GM19397 (cell line): ENCODE measurements at regions not wholly inside any gene's neighbourhood (a gene's known extent, or its start where the extent isn't known, plus 50 kb on each side); places are given as distances from the start of the nearest gene placed in this dataset.
"Not testable (repeated sequence)": the region's sequence is repeated elsewhere in the genome, so short reads cannot be mapped to it uniquely, and the experiment has no call there.

Experiments
- ATAC-seq: cut with Tn5 transposase; IDR thresholded peaks from one replicate; pipeline ENCODE4 v1.9.1; 2021; ENCODE audit warnings: mild to moderate bottlenecking, moderate library complexity; ENCODE audit not compliant: unreplicated experiment

DNA sequence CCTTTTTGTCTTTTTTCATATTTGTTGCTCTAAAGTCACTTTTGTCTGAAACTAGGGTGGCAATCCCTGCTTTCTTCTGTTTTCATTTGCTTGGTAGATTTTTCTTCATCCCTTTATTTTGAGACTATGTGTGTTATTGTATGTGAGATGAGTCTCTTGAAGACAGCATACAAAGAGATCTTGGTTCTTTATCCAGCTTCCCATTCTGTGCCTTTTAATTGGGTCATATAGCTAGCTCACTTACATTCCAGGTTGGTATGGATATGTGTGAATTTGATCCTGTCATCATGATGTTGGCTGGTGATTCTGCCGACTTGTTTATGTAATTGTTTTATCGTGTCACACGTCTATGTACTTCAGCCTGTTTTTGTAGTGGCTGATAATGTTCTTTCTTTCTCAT lies 267.7 kb upstream of the MGAT4C start:
- ATAC-seq: no peak

DNA sequence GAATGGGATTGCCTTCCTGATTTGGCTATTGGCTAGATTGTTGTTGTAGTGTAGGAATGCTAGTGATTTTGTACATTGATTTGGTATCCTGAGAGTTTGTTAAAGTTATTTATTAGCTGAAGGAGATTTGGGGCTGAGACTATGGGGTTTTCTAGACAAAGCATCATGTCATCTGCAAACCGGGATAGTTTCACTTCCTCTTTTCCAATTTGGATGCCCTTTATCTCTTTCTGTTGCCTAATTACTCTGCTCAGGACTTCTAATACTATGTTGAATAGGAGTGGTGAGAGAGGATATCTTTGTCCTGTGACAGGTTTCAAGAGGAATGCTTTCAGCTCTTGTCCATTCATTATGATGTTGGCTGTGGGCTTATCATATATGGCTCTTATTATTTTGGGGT lies 265.7 kb upstream of the MGAT4C start:
- no peak for ATAC-seq

DNA sequence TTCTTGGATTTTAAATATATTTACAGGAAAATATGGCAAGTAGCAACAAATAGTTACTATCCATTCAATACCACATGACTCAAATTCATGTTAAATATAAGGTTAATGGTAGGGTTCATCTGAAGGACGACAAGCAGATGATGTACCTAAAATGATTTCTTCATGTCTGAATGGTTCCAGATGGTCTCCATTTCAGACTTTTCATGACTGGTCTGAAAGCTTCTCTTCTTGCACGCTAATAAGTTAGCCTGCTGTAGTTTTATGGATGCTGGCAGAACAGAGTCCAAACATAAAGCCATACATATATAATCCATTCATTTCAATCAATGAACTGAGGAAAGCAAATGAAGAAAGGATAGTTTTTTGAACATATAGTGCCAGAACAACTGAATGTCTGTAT lies 257.0 kb upstream of the MGAT4C start:
- no peak for ATAC-seq

DNA sequence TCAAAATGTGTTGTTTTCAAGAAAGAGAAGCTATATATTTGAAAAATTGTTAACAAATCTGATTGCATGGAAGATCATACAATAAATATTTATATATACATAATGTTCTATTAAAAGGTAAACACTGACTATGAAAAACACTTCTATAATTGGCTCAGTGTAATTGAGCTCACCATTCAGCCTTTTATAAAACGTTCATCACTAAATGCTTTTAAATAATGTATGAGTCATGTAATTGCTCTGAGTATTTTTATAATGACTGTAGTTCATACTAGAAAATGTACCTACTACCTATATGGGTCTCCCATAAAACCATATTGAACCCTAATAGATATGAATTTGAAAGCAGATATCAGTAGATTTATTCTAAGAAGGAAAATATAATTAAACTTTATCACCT lies 240.4 kb upstream of the MGAT4C start:
- ATAC-seq: no peak

DNA sequence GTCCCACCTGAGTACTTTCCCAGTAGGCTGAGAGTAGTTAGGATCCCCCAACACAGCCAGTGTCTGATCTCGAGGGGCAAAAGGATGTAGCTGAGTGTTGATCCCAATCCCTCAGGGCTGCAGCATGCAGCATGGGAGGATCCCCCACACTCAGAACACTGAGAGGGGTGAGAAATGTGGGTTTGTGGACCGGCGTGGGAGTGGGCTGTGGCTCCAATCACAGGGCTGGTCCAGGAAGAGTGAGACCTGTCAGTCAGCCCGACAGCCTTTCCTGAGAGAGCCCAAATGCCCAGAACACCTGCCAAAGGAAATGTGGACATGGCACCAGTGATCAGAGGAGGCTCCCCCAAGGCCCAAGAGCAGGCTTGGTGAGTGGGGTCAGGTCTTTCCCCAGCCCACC lies 228.3 kb upstream of the MGAT4C start:
- ATAC-seq: no peak

DNA sequence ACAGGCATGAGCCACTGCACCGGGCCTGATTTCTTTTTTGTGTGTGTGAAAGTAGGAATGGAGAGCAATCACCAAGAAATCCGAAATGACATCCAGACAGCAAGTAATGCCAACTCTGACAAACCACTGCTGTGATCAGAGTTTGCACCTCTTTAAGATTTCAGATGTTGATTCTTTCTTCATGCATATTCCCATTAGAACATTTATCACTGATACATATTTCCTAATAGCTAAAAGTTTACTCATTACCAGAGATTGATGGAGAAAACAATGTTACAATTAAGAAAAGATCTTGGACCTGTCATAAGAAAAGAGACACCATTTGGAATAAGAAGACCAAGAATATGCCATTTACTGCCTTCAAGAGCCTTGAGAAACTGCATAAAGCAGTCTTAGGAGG lies 217.0 kb upstream of the MGAT4C start:
- ATAC-seq: no peak

DNA sequence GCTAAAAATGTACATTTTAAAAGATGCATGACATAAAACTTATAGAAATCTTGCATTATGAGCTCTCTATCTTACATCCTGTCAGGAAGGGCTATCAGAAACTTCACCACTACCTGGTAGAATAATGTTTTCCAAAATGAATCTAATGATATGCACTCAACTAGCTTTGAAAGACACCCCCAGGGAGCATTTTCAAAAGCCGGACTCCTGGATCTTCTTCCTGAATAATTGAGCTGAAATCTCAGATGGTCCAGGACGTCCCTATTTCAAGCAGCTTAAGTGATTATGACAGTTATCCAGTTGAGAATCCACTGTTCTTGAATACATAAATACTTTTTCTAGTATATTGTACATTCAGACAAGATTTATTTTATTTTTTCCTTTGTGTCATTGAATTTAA lies 200.6 kb upstream of the MGAT4C start:
- no peak for ATAC-seq

DNA sequence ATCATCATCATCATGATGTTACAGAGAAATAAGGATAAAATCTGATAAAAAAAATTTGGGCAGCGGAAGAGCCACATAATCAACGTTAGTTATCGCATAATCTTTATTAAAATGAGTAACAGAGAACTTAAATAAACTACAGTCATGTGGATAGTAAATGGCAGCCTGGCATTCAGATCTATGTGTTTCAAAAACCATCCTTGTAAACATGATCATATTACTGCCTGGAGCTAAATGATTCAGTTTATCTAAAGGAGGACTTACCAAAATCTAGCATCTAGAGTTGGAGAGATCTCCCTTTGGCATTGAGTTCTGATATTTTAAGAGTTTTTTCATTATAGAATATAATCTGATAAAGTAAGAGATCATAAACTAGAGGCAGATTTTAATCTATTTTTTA lies 200.1 kb upstream of the MGAT4C start:
- ATAC-seq: no peak

DNA sequence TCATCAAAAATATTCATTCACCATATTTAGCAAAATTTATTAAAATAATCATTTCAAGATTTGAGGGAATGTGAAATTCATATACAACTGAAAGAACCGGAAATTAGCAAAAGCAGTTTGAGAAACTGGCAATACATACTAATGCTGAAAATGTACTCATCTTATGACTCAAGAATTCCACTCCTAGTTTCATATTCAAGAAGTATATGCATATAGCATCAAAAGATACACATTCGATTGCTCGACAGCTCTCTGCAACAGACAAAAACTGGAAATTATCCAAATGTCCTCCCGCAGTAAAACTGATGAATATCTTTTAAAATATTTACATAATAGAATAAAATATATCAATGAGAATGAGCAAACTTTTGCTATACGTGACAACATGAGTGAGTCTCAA lies 189.2 kb upstream of the MGAT4C start:
- no peak for ATAC-seq

DNA sequence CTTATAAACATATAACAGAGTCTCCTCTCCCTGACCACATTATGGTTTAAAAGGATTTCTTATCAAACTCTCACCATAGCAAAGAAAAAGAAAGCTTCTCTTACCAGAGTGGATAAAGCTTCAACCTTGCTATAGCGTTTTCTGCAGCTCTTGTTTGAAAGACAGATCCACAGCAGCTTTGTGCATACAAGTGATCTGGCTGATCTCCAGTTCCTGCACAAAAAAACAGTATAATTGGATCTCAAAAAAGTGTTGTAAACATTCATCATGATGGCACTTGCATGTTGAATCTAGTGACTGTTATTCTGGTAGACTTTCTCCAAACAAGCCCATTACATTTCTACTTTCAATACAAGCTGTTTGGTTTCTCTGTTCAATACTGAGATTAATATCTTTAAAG lies 178.9 kb upstream of the MGAT4C start:
- ATAC-seq: no peak

DNA sequence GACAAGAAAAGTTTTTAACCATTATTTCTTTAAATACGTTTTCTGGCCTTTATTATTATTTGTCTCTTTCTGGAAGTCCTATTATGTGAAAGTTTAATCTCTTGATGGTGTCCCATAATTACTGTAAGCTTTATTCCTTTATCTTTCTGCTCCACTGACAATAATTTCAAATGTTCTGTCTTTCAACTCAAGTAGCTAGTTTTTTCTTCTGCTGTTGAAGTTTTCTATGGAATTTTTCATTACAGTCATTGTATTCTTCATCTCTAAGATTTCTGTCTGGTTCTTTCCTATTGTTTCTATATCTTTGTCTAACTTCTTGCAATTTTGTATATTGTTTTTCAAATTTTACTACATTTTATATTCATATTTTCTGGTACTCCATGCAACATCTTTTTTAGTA lies 173.6 kb upstream of the MGAT4C start:
- ATAC-seq: no peak

DNA sequence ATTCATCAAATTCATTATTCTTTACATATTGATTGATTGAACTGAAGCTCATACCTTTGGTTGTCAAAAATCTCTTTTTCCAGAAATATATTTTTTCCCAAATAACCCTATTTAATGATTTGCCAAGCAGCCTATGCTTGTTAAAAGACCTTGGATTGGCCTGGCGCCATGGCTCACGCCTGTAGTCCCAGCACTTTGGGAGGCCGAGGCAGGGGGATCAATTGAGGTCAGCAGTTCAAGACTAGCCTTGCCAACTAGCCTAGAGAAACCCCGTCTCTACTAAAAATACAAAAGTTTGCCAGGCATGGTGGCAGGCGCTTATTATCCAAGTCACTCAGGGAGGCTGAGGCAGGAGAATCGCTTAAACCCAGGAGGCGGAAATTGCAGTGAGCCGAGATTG lies 165.1 kb upstream of the MGAT4C start:
- ATAC-seq: no peak

DNA sequence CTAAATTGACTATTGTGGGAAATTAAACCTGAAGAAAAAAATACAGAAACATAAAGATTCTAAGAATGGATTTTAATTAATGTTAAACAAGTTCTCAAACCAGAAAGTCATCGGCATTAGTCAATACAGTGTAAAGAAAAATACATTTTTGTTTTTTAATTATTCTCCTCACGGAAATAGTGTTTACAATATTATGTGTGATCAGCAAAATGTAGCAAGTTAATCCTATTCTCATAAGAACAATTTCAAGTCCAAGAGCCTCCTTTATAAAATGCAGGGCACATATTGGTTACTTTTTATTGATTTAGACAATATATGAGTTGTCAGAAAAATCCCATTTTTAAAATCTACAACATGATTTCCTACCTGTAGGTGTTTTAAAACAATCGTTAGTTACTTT lies 158.0 kb upstream of the MGAT4C start:
- no peak for ATAC-seq

DNA sequence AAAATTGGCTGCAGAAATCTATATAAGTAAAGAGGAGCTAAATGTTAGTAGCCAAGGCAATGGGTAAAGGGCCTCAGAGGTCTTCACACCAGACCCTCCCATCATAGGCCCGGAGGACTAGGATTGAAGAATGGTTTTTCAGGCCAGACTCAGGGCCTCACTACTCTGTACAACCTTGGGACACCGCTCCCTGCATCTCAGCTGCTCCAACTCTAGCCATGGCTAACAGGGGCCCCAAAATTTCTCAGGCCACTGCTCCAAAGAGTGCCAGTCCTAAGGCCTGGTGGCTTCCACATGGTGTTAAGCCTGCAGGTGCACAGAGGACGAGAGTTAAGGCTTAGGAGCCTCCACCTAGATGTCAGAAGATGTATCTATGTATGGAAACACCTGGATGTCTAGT lies 155.5 kb upstream of the MGAT4C start:
- no peak for ATAC-seq

DNA sequence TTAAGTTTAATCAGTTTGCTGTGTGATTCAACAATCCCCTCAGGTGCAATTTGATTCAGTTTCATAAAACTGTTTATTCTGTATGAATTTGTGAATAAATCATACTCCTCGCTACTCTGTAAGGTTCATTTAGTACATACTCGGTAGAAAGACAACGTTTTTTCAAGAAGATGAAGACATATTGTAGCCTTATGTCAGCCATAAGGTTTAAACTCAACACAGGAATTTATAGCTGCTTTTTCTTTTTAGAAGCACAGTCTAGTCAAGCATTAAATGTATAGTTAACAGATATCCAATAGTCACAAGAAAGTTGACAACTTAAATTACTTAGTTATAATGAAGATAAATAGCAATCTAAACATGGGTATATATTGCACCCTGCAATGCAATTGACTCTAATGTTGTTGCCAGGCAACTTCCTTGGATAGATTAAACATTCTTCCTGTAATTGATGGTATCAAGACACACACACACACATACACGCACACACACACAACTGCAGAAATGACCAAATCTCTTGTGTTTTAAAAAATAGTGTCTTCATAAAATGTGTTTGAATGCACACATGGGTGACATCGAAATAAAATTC lies 151.5 kb upstream of the MGAT4C start:
- no peak for ATAC-seq

DNA sequence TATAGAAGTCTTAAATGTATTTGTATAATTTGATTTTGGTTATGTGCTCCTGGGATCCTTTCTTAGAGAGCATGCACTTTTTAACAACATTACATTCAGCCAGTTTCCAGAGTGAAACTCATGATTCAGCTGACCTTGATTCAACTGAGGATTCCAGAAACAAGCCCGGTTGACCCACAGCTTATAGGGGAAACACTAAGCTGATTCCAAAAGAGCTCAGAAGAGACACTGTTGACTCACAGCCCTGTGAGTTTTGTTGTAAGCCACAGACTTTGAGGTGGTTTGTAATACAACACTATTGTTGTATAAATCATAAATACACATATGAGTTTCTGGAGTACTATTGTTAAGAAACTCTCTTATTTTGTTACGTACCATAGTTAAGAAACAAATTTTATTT lies 133.8 kb upstream of the MGAT4C start:
- no peak for ATAC-seq

DNA sequence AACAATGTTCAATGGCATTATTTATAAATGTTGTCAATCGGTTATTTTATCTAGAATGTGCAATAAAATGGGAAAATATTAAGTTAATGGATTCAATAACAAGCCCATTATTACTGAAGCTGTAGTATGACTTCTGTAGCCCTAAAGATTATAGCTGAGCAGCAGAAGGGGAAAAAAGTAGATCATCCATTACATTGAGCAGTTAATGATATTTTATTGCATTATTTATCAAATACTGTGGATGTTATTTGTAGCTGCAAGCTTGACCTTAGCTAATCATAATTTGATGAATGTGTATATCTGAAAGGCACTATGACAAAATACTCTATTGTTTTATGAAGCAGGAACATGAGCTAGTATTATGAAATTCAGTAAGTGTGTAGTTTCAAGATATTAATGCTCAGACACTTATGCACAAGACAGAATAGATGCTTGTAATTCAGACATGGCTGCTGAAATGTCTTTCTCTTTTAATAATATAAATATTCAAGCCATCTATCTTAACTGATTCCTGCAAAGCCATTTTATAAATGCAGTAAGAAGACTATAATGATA lies 131.5 kb upstream of the MGAT4C start:
- no peak for ATAC-seq

DNA sequence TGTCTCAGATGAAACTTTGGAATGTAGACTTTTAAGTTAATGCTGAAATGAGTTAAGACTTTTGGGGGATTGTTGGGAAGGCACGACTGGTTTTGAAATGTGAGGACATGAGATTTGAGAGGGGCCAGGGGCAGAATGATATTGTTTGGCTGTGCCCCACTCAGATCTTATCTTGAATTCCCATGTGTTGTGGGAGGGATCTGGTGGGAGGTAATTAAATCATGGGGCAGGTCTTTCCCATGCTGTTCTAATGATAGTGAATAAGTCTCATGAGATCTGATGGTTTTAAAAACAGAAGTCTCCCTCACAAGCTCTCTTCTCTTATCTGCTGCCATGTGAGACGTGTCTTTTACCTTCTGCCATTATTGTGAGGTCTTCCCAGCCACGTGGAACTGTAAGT lies 127.6 kb upstream of the MGAT4C start:
- not testable (repeated sequence) for ATAC-seq

DNA sequence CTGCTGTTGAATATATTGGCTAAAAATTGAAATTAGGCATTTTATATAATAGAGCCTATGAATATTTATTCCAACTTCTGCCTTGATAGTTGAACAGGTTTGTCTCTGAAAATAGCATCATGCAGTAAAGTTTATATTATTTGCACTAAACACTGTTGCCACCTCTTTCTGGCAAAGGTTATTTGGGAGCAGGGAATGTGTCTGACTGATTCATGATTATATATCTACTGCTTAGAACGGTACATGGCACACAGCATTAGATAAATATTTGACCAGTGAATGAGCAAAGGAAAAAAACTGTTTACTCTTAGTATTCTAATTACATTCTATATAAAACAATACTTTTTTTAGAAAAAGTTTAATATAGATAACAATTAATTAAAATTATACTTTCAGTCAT lies 123.1 kb upstream of the MGAT4C start:
- no peak for ATAC-seq

DNA sequence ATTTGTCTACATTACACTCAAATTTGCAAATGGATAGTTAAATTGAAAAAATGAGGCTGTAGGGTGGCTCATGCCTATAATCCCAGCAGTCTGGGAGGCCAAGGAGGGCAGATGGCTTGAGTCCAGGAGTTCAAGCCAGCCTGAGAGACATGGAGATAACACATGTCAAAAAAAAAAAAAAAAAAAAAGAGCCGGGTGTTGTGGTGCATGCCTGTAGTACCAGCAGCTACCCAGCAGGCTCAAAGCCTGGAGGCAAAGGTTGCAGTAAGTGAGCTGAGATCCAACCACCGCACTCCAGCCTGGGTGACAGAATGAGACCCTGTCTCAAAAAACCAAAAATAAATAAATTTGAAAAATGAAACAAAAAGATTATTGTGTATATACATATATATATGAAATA lies 119.9 kb upstream of the MGAT4C start:
- ATAC-seq: no peak

DNA sequence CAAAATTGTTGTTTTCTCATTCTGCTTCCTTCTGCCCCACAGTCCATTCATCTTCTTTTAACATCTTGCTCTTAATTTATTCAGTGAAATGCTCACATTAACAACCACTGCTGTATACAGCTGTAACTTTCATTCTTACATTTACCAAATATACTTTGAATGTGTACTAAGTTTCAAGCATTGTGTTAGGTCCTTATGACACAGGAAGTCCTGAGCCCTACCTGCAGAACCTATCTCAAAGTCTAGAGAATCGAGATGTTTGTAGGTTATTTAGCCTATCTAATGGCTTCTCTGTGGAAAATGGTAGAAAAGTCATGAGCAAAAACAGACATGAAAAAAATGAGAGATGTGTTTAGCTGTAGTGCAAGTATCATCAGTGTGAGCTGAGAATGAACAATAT lies 117.6 kb upstream of the MGAT4C start:
- ATAC-seq: no peak

DNA sequence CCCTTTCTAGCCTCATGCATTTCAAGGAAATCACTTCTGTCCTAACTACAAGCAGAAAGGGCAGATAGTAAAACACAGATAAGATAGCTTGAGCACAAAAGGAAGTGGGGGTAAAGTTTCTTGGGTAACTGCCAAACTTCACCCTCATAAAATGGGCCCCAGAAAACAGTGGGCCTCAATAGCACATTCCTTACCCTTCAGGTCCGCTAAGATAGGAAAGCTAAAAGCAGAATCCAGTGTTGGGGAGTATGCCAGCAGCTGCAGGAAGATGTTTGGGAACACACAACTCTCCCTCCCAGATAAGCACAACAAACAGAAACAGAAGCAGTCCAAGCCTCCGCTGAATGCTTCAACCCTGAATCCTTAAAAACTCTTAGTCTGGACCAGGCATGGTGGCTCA lies 110.9 kb upstream of the MGAT4C start:
- no peak for ATAC-seq

DNA sequence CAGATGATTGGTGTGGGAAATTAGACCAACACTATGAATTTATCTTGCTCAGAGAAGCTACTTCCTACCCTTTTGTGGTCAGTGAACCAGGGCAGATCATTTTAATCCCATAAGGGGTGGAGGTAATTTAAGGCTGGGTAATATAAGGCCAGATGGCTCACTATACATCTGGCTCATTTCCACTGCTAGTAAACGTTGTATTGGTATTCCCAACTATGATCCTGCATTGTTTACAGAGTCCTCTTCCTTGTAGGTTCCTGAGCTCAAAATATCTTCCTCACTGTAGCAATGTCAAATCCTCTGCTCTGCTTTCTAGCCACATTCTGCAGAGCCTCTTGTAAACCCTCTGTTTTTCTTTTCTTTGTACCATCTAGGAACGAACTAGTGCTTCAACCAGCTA lies 93.0 kb upstream of the MGAT4C start:
- no peak for ATAC-seq
